IMR-90 (cell line): ENCODE measurements at regions not wholly inside any gene's neighbourhood (a gene's known extent, or its start where the extent isn't known, plus 50 kb on each side); places are given as distances from the start of the nearest gene placed in this dataset.

Experiments used
- ATAC-seq: fragments of 200-7000 bp; cut with Tn5 transposase; 2 replicates; pipeline ENCODE4 v1.9.1; 2020; ENCODE audit warnings: low read depth, mild to moderate bottlenecking, moderate library complexity
- BruUV-seq: library from RNA; stranded (reverse); fragments of 400-500 nt; replicated peaks from 2 replicates; lab custom pipeline; 2021; lab: Mats Ljungman, UMichigan
- CTCF ChIA-PET: fragments of 300-600 bp; formaldehyde crosslinking; extraction: SDS; loops from one replicate; lab custom pipeline; 2021; ENCODE audit warnings: antibody characterized with exemption; lab: Yijun Ruan, JAX
- POLR2A ChIA-PET: fragments of 300-600 bp; sonication (Branson Sonifier 250); formaldehyde crosslinking; loops from one replicate; lab custom pipeline; 2022; ENCODE audit warnings: antibody characterized with exemption; ENCODE audit not compliant: unreplicated experiment; lab: Charles Lee
- DNase-seq: peaks from one replicate; pipeline ENCODE4 v3.0.0; 2013
- H2AFZ ChIP-seq: replicated peaks from 2 replicates; pipeline ENCODE3; 2013; ENCODE audit warnings: low read length, mild to moderate bottlenecking; ENCODE audit not compliant: poor library complexity
- H2AK5ac ChIP-seq: 2 replicates; pipeline ENCODE4 v1.6.1; 2013; ENCODE audit warnings: low read depth, low read length, inconsistent platforms
- H2AK9ac ChIP-seq: replicated peaks from 2 replicates; pipeline ENCODE3; 2013; ENCODE audit warnings: mild to moderate bottlenecking, low read depth, low read length, moderate library complexity; ENCODE audit not compliant: poor library complexity
- H2BK120ac ChIP-seq: 2 replicates; pipeline ENCODE4 v1.6.1; 2013; ENCODE audit warnings: low read depth, low read length, inconsistent platforms
- H2BK15ac ChIP-seq: 3 replicates; pipeline ENCODE4 v1.6.1; 2013; ENCODE audit warnings: low read depth, low read length, inconsistent platforms
- H2BK20ac ChIP-seq: 2 replicates; pipeline ENCODE4 v1.6.1; 2013; ENCODE audit warnings: low read depth, mild to moderate bottlenecking, inconsistent platforms, low read length, moderate library complexity
- H2BK5ac ChIP-seq: 2 replicates; pipeline ENCODE4 v1.6.1; 2013; ENCODE audit warnings: mild to moderate bottlenecking, low read depth, low read length, inconsistent platforms; ENCODE audit not compliant: poor library complexity, severe bottlenecking
- H3K14ac ChIP-seq: replicated peaks from 2 replicates; pipeline ENCODE4 v1.6.1; 2013; ENCODE audit warnings: low read depth, low read length, inconsistent platforms
- H3K18ac ChIP-seq: 2 replicates; pipeline ENCODE4 v1.6.1; 2013; ENCODE audit warnings: low read depth, low read length, control low read depth
- H3K23ac ChIP-seq: 2 replicates; pipeline ENCODE4 v1.6.1; 2013; ENCODE audit warnings: low read depth, low read length, inconsistent platforms
- H3K27ac ChIP-seq: 2 replicates; pipeline ENCODE4 v1.5.1; 2013; ENCODE audit warnings: mild to moderate bottlenecking, control low read depth, low read length; ENCODE audit not compliant: insufficient read depth
- H3K27me3 ChIP-seq: 2 replicates; pipeline ENCODE4 v1.6.1; 2013; ENCODE audit warnings: low read length; ENCODE audit not compliant: control insufficient read depth, insufficient read depth
- H3K36me3 ChIP-seq: 2 replicates; pipeline ENCODE4 v1.6.1; 2013; ENCODE audit warnings: low read length, mixed read lengths; ENCODE audit not compliant: control insufficient read depth, insufficient read depth
- H3K4ac ChIP-seq: 2 replicates; pipeline ENCODE4 v1.6.1; 2013; ENCODE audit warnings: low read depth, low read length, inconsistent platforms
- H3K4me1 ChIP-seq: 2 replicates; pipeline ENCODE4 v1.6.1; 2013; ENCODE audit warnings: low read length, mixed read lengths; ENCODE audit not compliant: control insufficient read depth, insufficient read depth
- H3K4me2 ChIP-seq: 2 replicates; pipeline ENCODE4 v1.6.1; 2013; ENCODE audit warnings: low read depth, mild to moderate bottlenecking, control low read depth, low read length, moderate library complexity
- H3K4me3 ChIP-seq: 2 replicates; pipeline ENCODE4 v1.5.1; 2013; ENCODE audit warnings: low read depth, mild to moderate bottlenecking, control low read depth, low read length, moderate library complexity; ENCODE audit not compliant: insufficient read depth
- H3K56ac ChIP-seq: 2 replicates; pipeline ENCODE4 v1.6.1; 2013; ENCODE audit warnings: low read length, inconsistent platforms; ENCODE audit not compliant: insufficient read depth; ENCODE audit errors: extremely low read depth
- H3K79me1 ChIP-seq, 2 experiments: 2 replicates each; pipeline ENCODE4 v1.6.1; 2013; ENCODE audit warnings: low read length in 2 of 2, inconsistent platforms in 1 of 2, low read depth in 1 of 2
- H3K9ac ChIP-seq: 2 replicates; pipeline ENCODE4 v1.6.1; 2013; ENCODE audit warnings: low read depth, low read length, control low read depth
- H3K9me1 ChIP-seq: 2 replicates; pipeline ENCODE4 v1.6.1; 2013; ENCODE audit warnings: low read length, inconsistent platforms; ENCODE audit not compliant: insufficient read depth
- H3K9me3 ChIP-seq: 2 replicates; pipeline ENCODE4 v1.6.1; 2013; ENCODE audit warnings: low read length; ENCODE audit not compliant: control insufficient read depth, insufficient read depth
- H4K20me1 ChIP-seq: 2 replicates; pipeline ENCODE4 v1.6.1; 2013; ENCODE audit warnings: low read length, inconsistent platforms; ENCODE audit not compliant: insufficient read depth
- H4K5ac ChIP-seq: 2 replicates; pipeline ENCODE4 v1.6.1; 2013; ENCODE audit warnings: mild to moderate bottlenecking, low read depth, low read length, control low read depth
- H4K8ac ChIP-seq, 2 experiments: 2 replicates each; pipeline ENCODE4 v1.6.1; 2013; ENCODE audit warnings: low read depth in 2 of 2, low read length in 2 of 2, control low read depth in 1 of 2, inconsistent platforms in 1 of 2
- H4K91ac ChIP-seq: 2 replicates; pipeline ENCODE4 v1.6.1; 2013; ENCODE audit warnings: low read depth, low read length, inconsistent platforms; ENCODE audit not compliant: insufficient read depth
- CEBPB ChIP-seq: IDR thresholded peaks from 2 replicates; pipeline ENCODE4 v1.6.1; 2012; ENCODE audit warnings: low read depth, low read length, improper control_type of control experiment
- MAFK ChIP-seq: IDR thresholded peaks from 2 replicates; pipeline ENCODE4 v1.6.1; 2012; ENCODE audit warnings: low read depth, low read length, improper control_type of control experiment
- MXI1 ChIP-seq: IDR thresholded peaks from 2 replicates; pipeline ENCODE4 v1.6.1; 2012; ENCODE audit warnings: low read depth, mild to moderate bottlenecking, low read length, moderate library complexity, borderline replicate concordance
- POLR2A ChIP-seq: IDR thresholded peaks from 2 replicates; pipeline ENCODE4 v1.6.1; 2012; ENCODE audit warnings: mild to moderate bottlenecking, low read depth, low read length
- RAD21 ChIP-seq: IDR thresholded peaks from 2 replicates; pipeline ENCODE4 v1.6.1; 2012; ENCODE audit warnings: low read length, improper control_type of control experiment
- SMC3 ChIP-seq: fragments of 150-350 bp; IDR thresholded peaks from 2 replicates; pipeline ENCODE4 v1.6.1; 2016; ENCODE audit warnings: low read depth, mild to moderate bottlenecking, antibody characterized with exemption, low read length, moderate library complexity
- WGBS, 2 experiments: methylation state at CpG; one replicate each; pipeline versions ENCODE4 v1.1.5 to v1.1.7; 2013; ENCODE audit warnings: missing lambda C conversion rate in 2 of 2; ENCODE audit not compliant: insufficient read length in 1 of 2; ENCODE audit errors: extremely low coverage in 2 of 2; 5-methylcytosine and 5-hydroxymethylcytosine counted together
- dilution Hi-C: fragments of 300-500 bp; cut with HindIII; formaldehyde crosslinking; loops from one replicate; pipeline ENCODE4 v1.14.3; 2018; ENCODE audit warnings: low sequenced_read_pairs; ENCODE audit not compliant: unreplicated experiment
- in situ Hi-C: fragments of 300-500 bp; cut with MboI; formaldehyde crosslinking; loops from 3 replicates; pipeline ENCODE4 v1.14.3; 2019; ENCODE audit warnings: low sequenced_read_pairs, inconsistent platforms, mixed read lengths
- intact Hi-C: fragments of 100-400 bp; cut with micrococcal nuclease; formaldehyde crosslinking; loops from 2 replicates; pipeline ENCODE4 v1.10.0; 2022
- TF ChIP-seq, protein P1 (sequence below): fragments of 150-350 bp; IDR thresholded peaks from 2 replicates; pipeline ENCODE4 v1.6.1; 2016; ENCODE audit warnings: low read depth, mild to moderate bottlenecking, low read length, moderate library complexity, borderline replicate concordance

DNA sequence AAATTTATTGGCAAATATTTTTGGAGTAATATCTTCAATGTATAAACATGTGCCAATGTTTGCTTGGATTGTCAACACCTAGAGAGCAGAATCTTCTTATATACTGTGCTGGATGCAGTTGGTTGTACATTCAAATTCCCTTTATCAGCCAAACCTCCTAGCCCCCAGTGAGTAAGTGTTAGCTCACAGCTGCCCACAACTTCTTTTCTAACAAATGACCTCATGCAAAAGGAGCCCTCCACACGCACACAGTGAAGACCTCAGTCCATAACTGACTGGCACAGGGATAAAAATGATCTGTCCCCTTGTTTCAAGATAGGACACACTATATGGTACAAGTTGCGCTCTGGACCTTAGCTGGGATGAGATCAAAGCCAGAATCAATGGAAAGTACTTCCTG, 458.0 kb upstream of the NWD2 start:
- Histone ChIP-seq H3K9me1 (no peaks in the 10 kb centered on the region), H2AK9ac (no peak overlapping the region), H3K9me3 (0 out of 2 replicates have a peak, but pooled peaks cover 1% of the 10 kb centered on the region), H3K9ac (no peak overlapping the region), H3K23ac (no peak overlapping the region), H2BK120ac (no peak overlapping the region), H2AFZ (no peak overlapping the region), H3K79me1 (no peaks in the 10 kb centered on the region), H4K91ac (no peak overlapping the region), H4K5ac (no peak overlapping the region), H3K4me2 (no peak overlapping the region), H3K4me3 (no peak overlapping the region), H3K4ac (no peak overlapping the region), H2BK15ac (no peak overlapping the region), H3K56ac (no peak overlapping the region), H3K4me1 (no peaks in the 10 kb centered on the region), H4K8ac (no peak overlapping the region), H2AK5ac (no peak overlapping the region), H2BK5ac (no peak overlapping the region), H3K27me3 (no peaks in the 10 kb centered on the region), H2BK20ac (no peak overlapping the region), H4K20me1 (no peaks in the 10 kb centered on the region), H3K27ac (no peak overlapping the region), H3K18ac (no peak overlapping the region), H3K14ac (no peak overlapping the region), H3K36me3 (no peaks in the 10 kb centered on the region)
- intact Hi-C loops (no loop called here), dilution Hi-C loops (no loop called here), in situ Hi-C loops (no loop called here)
- TF ChIP-seq MXI1 (no peak), CEBPB (no peak), MAFK (no peak), SMC3 (no peak), POLR2A (no peak), RAD21 (no peak)
- TF ChIP-seq, protein P1, sequence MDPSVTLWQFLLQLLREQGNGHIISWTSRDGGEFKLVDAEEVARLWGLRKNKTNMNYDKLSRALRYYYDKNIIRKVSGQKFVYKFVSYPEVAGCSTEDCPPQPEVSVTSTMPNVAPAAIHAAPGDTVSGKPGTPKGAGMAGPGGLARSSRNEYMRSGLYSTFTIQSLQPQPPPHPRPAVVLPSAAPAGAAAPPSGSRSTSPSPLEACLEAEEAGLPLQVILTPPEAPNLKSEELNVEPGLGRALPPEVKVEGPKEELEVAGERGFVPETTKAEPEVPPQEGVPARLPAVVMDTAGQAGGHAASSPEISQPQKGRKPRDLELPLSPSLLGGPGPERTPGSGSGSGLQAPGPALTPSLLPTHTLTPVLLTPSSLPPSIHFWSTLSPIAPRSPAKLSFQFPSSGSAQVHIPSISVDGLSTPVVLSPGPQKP, result no peak
- no peak for DNase-seq
- POLR2A ChIA-PET, result no interaction called here
- no TSS peak for BruUV-seq
- no CpG with 5 or more reads among the region's 2 CpGs for WGBS, 2 experiments
- no peak for ATAC-seq
- CTCF ChIA-PET, result no interaction called here
